Common myeloid progenitor, CD34-positive (primary cell): ENCODE measurements at regions not wholly inside any gene's neighbourhood (a gene's known extent, or its start where the extent isn't known, plus 50 kb on each side); places are given as distances from the start of the nearest gene placed in this dataset.
"Not testable (repeated sequence)": the region's sequence is repeated elsewhere in the genome, so short reads cannot be mapped to it uniquely, and the experiment has no call there.

Experiments
- CTCF ChIA-PET: fragments of 350-600 bp; sonication (Branson Sonifier 250); formaldehyde crosslinking; loops from one replicate; lab custom pipeline; 2021; ENCODE audit warnings: antibody characterized with exemption; lab: Charles Lee
- POLR2A ChIA-PET: fragments of 350-600 bp; sonication (Branson Sonifier 250); formaldehyde crosslinking; loops from one replicate; lab custom pipeline; 2021; ENCODE audit warnings: antibody characterized with exemption; lab: Charles Lee
- DNase-seq, 3 donors: peaks; one replicate each; pipeline versions ENCODE4 v3.0.0 to v3.0.0-alpha.2; 2013
- H3K27ac ChIP-seq, 2 experiments: 1 replicate in 1 of 2; 2 replicates in 1 of 2; pipeline ENCODE4 v1.7.0; 2013; ENCODE audit warnings: inconsistent platforms in 2 of 2, low read length in 2 of 2, mild to moderate bottlenecking in 2 of 2, low read depth in 1 of 2, moderate library complexity in 1 of 2; ENCODE audit not compliant: severe bottlenecking in 2 of 2, insufficient read depth in 1 of 2, poor library complexity in 1 of 2
- H3K27me3 ChIP-seq, 5 experiments: replicated peaks in 2 of 5; 1 replicate in 3 of 5; 2 replicates in 2 of 5; pipeline versions ENCODE4 v1.6.1 to v1.7.0; 2013; ENCODE audit warnings: low read length in 4 of 5, mild to moderate bottlenecking in 2 of 5, moderate library complexity in 2 of 5, inconsistent platforms in 1 of 5; ENCODE audit not compliant: insufficient read depth in 5 of 5, control insufficient read depth in 4 of 5
- H3K36me3 ChIP-seq, 4 experiments: 1 replicate in 2 of 4; 2 replicates in 2 of 4; pipeline versions ENCODE4 v1.6.1 to v1.7.0; 2013; ENCODE audit warnings: low read length in 3 of 4, control low read depth in 1 of 4, mild to moderate bottlenecking in 1 of 4; ENCODE audit not compliant: control insufficient read depth in 4 of 4, insufficient read depth in 4 of 4
- H3K4me1 ChIP-seq, 4 experiments: 1 replicate in 3 of 4; 2 replicates in 1 of 4; pipeline versions ENCODE4 v1.6.1 to v1.7.1; 2013; ENCODE audit warnings: low read length in 3 of 4, mild to moderate bottlenecking in 3 of 4, control low read depth in 1 of 4, inconsistent platforms in 1 of 4, moderate library complexity in 1 of 4; ENCODE audit not compliant: control insufficient read depth in 4 of 4, insufficient read depth in 4 of 4; ENCODE audit errors: control extremely low read depth in 1 of 4
- H3K4me3 ChIP-seq, 7 experiments: 1 replicate in 4 of 7; 2 replicates in 3 of 7; pipeline versions ENCODE4 v1.5.1 to v1.7.0; 2013; ENCODE audit warnings: mild to moderate bottlenecking in 7 of 7, low read length in 6 of 7, moderate library complexity in 6 of 7, inconsistent platforms in 2 of 7, low read depth in 2 of 7, control low read depth in 1 of 7; ENCODE audit not compliant: insufficient read depth in 4 of 7, control insufficient read depth in 1 of 7; ENCODE audit errors: extremely low read depth in 1 of 7
- H3K9me3 ChIP-seq, 5 experiments: 1 replicate in 4 of 5; 2 replicates in 1 of 5; pipeline versions ENCODE4 v1.6.1 to v1.7.1; 2013; ENCODE audit warnings: low read length in 4 of 5, mild to moderate bottlenecking in 2 of 5, inconsistent platforms in 1 of 5, low read depth in 1 of 5, moderate library complexity in 1 of 5; ENCODE audit not compliant: control insufficient read depth in 4 of 5, insufficient read depth in 2 of 5; ENCODE audit errors: control extremely low read depth in 1 of 5
- WGBS: methylation state at CpG from one replicate; pipeline ENCODE4 v1.1.5; 2013; ENCODE audit not compliant: insufficient coverage; 5-methylcytosine and 5-hydroxymethylcytosine counted together

- POLR2A ChIA-PET: no interaction called here
- DNase-seq: no peak
- Histone ChIP-seq H3K27me3 (peaks cover 0 to 3% (median 0%) of the 10 kb centered on the region in 5 experiments), H3K4me1 (no peaks in the 10 kb centered on the region), H3K4me3 (no peak overlapping the region), H3K27ac (no peak overlapping the region), H3K9me3 (no peaks in the 10 kb centered on the region), H3K36me3 (no peaks in the 10 kb centered on the region)
- 0% methylated on average over 1 of the region's 4 CpGs for WGBS
- CTCF ChIA-PET: no interaction called here
Measured at GRCh38 chr10:83545901-83546391, 593.4 kb upstream of the GHITM start.

GRCh38 chr10:83551190-83551589, 588.1 kb upstream of the GHITM start:
- DNase-seq, H3K4me1 ChIP-seq, POLR2A ChIA-PET, H3K27ac ChIP-seq, H3K27me3 ChIP-seq, H3K36me3 ChIP-seq, CTCF ChIA-PET, H3K4me3 ChIP-seq, H3K9me3 ChIP-seq: not testable (repeated sequence)
- 100% methylated on average over 2 of the region's 5 CpGs for WGBS

GRCh38 chr10:83553366-83553765, 585.9 kb upstream of the GHITM start:
- no peak overlapping the region for H3K27ac ChIP-seq
- H3K36me3 ChIP-seq: no peaks in the 10 kb centered on the region
- H3K4me3 ChIP-seq: no peak overlapping the region
- H3K4me1 ChIP-seq: no peaks in the 10 kb centered on the region
- H3K27me3 ChIP-seq: no peaks in the 10 kb centered on the region
- ChIA-PET CTCF (no interaction called here), POLR2A (no interaction called here)
- WGBS: 83% methylated on average over 1 of the region's 1 CpG
- DNase-seq: no peak
- H3K9me3 ChIP-seq: peaks cover 0 to 1% (median 0%) of the 10 kb centered on the region in 5 experiments

- Histone ChIP-seq H3K4me3 (no peak overlapping the region), H3K9me3 (peaks cover 0 to 1% (median 0%) of the 10 kb centered on the region in 5 experiments), H3K36me3 (no peaks in the 10 kb centered on the region), H3K27me3 (no peaks in the 10 kb centered on the region), H3K4me1 (no peaks in the 10 kb centered on the region), H3K27ac (no peak overlapping the region)
- ChIA-PET CTCF (no interaction called here), POLR2A (no interaction called here)
- DNase-seq: no peak
Measured at GRCh38 chr10:83555264-83555663, 584.0 kb upstream of the GHITM start.

- CTCF ChIA-PET: no interaction called here
- Histone ChIP-seq H3K4me1 (no peaks in the 10 kb centered on the region), H3K27ac (no peak overlapping the region), H3K9me3 (peaks cover 0 to 4% (median 0%) of the 10 kb centered on the region in 5 experiments), H3K36me3 (no peaks in the 10 kb centered on the region), H3K4me3 (no peak overlapping the region), H3K27me3 (no peaks in the 10 kb centered on the region)
- 100% methylated on average over 3 of the region's 3 CpGs for WGBS
- DNase-seq: no peak
- POLR2A ChIA-PET: no interaction called here
Measured at GRCh38 chr10:83562381-83562780, 576.9 kb upstream of the GHITM start.

- Histone ChIP-seq H3K27me3 (no peaks in the 10 kb centered on the region), H3K4me3 (no peak overlapping the region), H3K36me3 (no peaks in the 10 kb centered on the region), H3K9me3 (peaks cover 0 to 4% (median 0%) of the 10 kb centered on the region in 5 experiments), H3K27ac (no peak overlapping the region), H3K4me1 (no peaks in the 10 kb centered on the region)
- no peak for DNase-seq
- CTCF ChIA-PET: no interaction called here
- WGBS: 96% methylated on average over 29 of the region's 32 CpGs
- POLR2A ChIA-PET: no interaction called here
Measured at GRCh38 chr10:83564889-83565588, 574.3 kb upstream of the GHITM start.

GRCh38 chr10:83572036-83572435, 567.3 kb upstream of the GHITM start:
- CTCF ChIA-PET: no interaction called here
- no peak overlapping the region for H3K27ac ChIP-seq
- no peak overlapping the region for H3K4me3 ChIP-seq
- H3K27me3 ChIP-seq: no peaks in the 10 kb centered on the region
- H3K9me3 ChIP-seq: no peaks in the 10 kb centered on the region
- no CpG with 5 or more reads among the region's 1 CpG for WGBS
- no peaks in the 10 kb centered on the region for H3K4me1 ChIP-seq
- POLR2A ChIA-PET: interaction anchor here (0.6 kb wide), 1 partner anchor 381 kb away, joined by 6 read pairs; no protein-coding TSS in a partner anchor
- no peaks in the 10 kb centered on the region for H3K36me3 ChIP-seq
- DNase-seq: no peak
